ENCODE measurements at regions not wholly inside any gene's neighbourhood (a gene's known extent, or its start where the extent isn't known, plus 50 kb on each side); places are given as distances from the start of the nearest gene placed in this dataset.

DNA sequence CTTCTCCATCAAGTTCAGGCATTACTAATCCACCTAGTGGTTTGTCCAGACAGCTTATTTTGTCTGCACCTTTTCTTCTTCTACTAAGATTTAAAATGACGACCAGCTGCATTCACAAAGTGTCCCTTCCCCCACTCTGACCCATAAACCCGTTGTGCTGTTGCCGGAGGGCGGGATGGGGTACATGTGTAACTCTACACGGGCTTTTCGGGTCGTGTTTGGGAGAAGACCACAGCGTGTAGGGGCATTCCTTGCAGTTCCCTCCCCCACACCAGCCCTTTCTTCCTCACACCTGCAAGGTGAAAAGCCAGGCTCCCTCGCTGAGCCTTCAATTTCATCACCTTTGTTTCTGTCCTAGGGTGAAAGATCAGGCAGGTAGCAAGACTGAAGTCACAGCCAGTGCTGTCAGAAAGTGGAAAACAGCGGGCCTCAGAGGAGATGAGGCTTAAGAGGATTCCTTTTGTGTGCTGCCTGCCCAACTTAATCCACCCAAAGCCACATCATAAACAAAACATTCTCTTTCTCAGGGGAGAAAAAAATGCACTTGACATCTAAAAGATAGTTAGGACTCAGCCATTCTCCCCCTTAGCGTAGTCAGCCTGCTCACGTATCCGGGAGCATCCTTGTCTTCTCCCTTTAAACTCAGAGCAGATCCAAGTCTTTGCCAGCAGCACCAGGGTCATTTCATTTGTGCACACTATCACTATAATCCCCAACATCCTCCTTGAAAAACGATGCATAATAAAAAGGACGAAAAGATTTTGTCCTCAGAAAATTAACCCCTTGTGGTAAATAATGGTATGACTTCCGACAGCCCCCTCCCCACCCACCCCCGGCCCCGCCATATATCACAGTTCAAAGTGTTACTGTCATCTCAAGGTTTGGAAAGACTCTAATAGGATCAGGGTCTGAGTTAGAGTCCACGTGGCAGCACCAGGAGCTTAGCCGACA, 599.0 kb downstream of the RAB28 start:
- no peak overlapping the region for H3K4me3 ChIP-seq (ENCODE audit: low read depth, low read length)
- TF ChIP-seq, protein P1, sequence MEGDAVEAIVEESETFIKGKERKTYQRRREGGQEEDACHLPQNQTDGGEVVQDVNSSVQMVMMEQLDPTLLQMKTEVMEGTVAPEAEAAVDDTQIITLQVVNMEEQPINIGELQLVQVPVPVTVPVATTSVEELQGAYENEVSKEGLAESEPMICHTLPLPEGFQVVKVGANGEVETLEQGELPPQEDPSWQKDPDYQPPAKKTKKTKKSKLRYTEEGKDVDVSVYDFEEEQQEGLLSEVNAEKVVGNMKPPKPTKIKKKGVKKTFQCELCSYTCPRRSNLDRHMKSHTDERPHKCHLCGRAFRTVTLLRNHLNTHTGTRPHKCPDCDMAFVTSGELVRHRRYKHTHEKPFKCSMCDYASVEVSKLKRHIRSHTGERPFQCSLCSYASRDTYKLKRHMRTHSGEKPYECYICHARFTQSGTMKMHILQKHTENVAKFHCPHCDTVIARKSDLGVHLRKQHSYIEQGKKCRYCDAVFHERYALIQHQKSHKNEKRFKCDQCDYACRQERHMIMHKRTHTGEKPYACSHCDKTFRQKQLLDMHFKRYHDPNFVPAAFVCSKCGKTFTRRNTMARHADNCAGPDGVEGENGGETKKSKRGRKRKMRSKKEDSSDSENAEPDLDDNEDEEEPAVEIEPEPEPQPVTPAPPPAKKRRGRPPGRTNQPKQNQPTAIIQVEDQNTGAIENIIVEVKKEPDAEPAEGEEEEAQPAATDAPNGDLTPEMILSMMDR (IDR thresholded peaks at IDR 0.05; ENCODE audit: low read depth, low read length): no peak

DNA sequence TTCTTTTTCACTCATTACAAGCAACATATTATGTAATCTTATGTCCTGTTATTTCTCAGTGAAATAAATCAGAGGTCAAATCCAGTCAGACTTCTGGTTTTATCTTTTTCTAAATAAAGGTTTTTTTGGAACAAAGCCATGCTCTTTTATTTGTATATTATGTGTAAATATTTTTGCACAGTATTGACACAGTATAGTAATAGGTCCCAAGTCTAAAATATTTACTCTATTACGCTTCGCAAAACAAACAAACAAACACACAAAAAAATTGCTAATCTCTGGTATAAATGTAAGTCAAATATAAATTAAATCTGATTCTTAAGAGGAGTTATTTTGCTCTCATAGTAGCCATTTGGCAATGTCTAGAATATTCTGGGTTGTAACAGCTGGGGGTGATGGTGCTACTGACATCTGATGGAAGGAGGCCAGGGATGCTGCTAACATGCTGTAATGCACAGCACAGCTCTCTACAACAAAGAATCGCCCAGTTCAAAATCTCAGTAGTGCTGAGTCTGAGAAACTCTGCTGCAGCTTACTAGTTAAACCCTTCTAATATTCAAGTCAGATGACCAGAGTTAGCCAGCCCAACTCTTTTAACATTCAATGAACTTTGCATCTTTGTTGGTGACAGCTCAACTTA, 602.1 kb downstream of the RAB28 start:
- H3K4me3 ChIP-seq (ENCODE audit: low read depth, low read length): no peak overlapping the region
- TF ChIP-seq, protein P1 (IDR thresholded peaks at IDR 0.05; ENCODE audit: low read depth, low read length): no peak

DNA sequence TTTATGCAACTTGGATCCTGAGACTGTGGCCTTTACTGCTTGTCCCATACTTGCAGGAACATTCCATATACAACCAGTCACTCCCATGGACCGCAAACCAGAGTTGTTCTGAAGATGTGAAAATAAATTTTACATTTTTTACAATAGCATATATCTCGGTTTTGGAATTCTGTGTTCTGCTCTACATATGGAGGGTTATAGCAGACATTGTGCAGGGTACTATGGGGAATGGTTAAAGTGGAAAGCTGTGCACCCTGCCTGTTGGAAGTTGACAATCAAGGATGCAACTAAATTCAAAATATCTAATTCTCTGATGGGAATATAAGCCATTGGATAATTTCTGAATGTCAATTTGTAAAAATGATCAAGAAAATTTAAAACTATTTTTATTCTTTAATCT, 603.3 kb downstream of the RAB28 start:
- TF ChIP-seq, protein P1 (IDR thresholded peaks at IDR 0.05; ENCODE audit: low read depth, low read length): no peak
- no peak overlapping the region for H3K4me3 ChIP-seq (ENCODE audit: low read depth, low read length)

DNA sequence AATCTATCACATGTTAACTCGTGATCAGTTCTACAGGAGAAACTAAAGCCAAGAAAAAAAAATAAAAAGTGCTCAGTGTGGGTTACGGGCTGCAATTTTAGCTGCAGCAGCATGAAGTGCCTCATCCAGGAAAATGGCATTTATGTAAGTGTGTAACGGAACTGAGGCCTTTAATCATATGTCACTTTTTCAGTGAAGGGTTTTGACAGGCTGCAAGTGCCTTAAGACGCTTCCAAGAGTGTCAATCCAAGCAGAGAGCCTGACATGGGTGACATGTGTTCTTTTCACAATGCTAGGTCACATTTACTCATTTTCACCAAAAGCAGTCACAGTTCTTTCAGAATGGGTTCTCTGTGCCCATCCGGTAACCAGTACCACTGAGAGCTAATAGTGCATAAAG, 604.6 kb downstream of the RAB28 start:
- no peak overlapping the region for H3K4me3 ChIP-seq (ENCODE audit: low read depth, low read length)
- TF ChIP-seq, protein P1 (IDR thresholded peaks at IDR 0.05; ENCODE audit: low read depth, low read length): no peak

DNA sequence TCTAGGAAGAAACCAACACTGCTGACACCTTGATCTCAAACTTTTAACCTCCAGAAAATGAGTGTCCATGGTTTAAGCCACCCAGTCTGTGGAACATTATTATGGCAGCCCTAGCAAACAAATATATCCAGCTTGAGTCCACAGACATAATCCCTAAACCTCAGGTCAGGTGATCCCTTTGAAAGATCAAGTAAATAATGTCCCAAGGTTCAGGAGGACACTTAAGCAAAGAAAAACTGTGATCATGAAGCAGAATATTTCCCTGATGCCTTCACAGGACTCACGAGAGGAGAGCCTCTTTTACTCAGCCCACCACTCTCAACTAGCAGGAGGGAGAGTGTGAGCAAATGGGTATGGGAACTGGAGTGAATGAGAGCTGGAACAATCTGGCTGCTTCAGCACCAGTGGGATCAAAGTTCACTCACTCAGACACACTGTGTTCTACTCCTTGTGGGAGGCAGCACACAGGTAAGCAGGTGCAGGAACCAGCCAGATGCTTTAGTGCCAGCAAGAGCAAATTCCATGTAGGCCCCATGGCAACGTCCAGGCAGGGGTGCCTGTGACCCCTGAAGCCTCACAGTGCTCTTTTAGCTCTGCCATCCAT, 608.4 kb downstream of the RAB28 start:
- TF ChIP-seq, protein P1 (IDR thresholded peaks at IDR 0.05; ENCODE audit: low read depth, low read length): no peak

DNA sequence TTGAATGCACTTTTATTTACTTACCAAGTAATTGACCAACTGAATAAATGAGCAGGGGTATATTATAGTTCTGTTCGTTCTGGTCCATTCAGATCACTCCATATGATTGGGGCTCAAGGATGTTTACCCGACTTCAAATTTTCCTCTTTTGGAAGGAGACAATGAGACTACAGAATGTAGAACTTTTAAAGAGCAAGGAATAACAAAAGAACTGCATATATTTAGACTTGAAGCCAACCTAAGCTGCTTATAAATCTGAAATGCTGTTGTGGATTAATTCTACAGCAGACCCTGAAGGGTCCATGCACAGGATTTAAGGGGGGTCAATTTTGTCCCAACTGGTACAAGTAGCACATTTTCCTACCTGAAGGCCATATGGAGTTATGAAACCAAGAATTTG, 610.8 kb downstream of the RAB28 start:
- TF ChIP-seq, protein P1 (IDR thresholded peaks at IDR 0.05; ENCODE audit: low read depth, low read length): no peak
- H3K4me3 ChIP-seq (ENCODE audit: low read depth, low read length): no peak overlapping the region

More for the DNA sequence above, 608.4 kb downstream of the RAB28 start:
- H3K4me3 ChIP-seq (ENCODE audit: low read depth, low read length): no peak overlapping the region
